ENCODE measurements at regions not wholly inside any gene's neighbourhood (a gene's known extent, or its start where the extent isn't known, plus 50 kb on each side); places are given as distances from the start of the nearest gene placed in this dataset.

GRCh38 chr2:57981083-57981768 lies 65.4 kb upstream of the VRK2 start:
- DNase-seq = no peak
- TF ChIP-seq, protein P1, sequence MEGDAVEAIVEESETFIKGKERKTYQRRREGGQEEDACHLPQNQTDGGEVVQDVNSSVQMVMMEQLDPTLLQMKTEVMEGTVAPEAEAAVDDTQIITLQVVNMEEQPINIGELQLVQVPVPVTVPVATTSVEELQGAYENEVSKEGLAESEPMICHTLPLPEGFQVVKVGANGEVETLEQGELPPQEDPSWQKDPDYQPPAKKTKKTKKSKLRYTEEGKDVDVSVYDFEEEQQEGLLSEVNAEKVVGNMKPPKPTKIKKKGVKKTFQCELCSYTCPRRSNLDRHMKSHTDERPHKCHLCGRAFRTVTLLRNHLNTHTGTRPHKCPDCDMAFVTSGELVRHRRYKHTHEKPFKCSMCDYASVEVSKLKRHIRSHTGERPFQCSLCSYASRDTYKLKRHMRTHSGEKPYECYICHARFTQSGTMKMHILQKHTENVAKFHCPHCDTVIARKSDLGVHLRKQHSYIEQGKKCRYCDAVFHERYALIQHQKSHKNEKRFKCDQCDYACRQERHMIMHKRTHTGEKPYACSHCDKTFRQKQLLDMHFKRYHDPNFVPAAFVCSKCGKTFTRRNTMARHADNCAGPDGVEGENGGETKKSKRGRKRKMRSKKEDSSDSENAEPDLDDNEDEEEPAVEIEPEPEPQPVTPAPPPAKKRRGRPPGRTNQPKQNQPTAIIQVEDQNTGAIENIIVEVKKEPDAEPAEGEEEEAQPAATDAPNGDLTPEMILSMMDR (IDR thresholded peaks at IDR 0.05) = no peak
- H3K4me3 ChIP-seq = no peak overlapping the region
- no peaks in the 10 kb centered on the region for H3K36me3 ChIP-seq (ENCODE audit: insufficient read depth in 1 of 2, low read depth in 1 of 2)
- H3K27ac ChIP-seq = no peak overlapping the region
- no peaks in the 10 kb centered on the region for H3K9me3 ChIP-seq
- 64 to 75% (median 72%) methylated on average over 1 of the region's 1 CpG for WGBS, 3 donors
- intact Hi-C loops (cut with DNase I) = no loop called here
- no peak for ATAC-seq
- H3K4me1 ChIP-seq = no peaks in the 10 kb centered on the region
- no peaks in the 10 kb centered on the region for H3K27me3 ChIP-seq (ENCODE audit: insufficient read depth in 3 of 3, low read length in 2 of 3)

GRCh38 chr2:57987835-57988573 lies 58.6 kb upstream of the VRK2 start:
- no peaks in the 10 kb centered on the region for H3K36me3 ChIP-seq (ENCODE audit: insufficient read depth in 1 of 2, low read depth in 1 of 2)
- TF ChIP-seq, protein P1 (IDR thresholded peaks at IDR 0.05) = no peak
- H3K9me3 ChIP-seq = no peaks in the 10 kb centered on the region
- no peak overlapping the region for H3K4me3 ChIP-seq
- no peaks in the 10 kb centered on the region for H3K27me3 ChIP-seq (ENCODE audit: insufficient read depth in 3 of 3, low read length in 2 of 3)
- ATAC-seq = no peak
- no peaks in the 10 kb centered on the region for H3K4me1 ChIP-seq
- DNase-seq = no peak
- intact Hi-C loops (cut with DNase I) = no loop called here
- H3K27ac ChIP-seq = no peak overlapping the region

DNA sequence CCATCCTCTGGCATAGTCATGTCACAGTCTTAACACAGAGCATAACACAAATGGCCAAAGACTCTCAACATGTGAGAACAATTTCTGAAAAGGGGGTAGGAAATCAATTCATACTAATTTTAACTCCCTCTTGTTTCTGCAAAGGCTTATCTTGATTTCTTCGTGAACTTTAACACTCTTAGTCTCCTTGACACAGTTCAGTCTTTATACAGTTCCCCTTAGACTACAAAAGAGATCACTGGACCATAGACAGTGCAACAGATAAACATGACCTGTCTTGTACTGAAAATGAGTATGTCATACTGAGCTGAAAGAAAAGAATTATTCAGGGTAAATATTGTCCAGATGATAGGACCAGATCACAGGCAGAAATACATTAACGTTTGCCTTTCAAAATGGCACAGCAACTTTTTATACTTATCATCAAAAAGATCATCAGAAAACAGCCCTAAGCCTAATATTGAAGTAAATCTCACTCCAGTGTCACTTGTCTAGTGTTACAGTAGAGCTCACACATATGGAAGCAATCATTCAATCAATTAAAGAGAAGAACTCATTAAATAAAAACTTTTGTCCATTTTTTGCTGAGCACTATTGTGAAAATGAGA lies 56.4 kb upstream of the VRK2 start:
- H3K4me3 ChIP-seq = no peak overlapping the region
- no peaks in the 10 kb centered on the region for H3K4me1 ChIP-seq
- no peaks in the 10 kb centered on the region for H3K36me3 ChIP-seq (ENCODE audit: insufficient read depth in 1 of 2, low read depth in 1 of 2)
- H3K9me3 ChIP-seq = no peaks in the 10 kb centered on the region
- ATAC-seq (no peak), DNase-seq (no peak)
- 62 to 77% (median 68%) methylated on average over 2 of the region's 2 CpGs for WGBS, 3 donors
- intact Hi-C loops (cut with DNase I) = no loop called here
- no peak overlapping the region for H3K27ac ChIP-seq
- TF ChIP-seq, protein P1 (IDR thresholded peaks at IDR 0.05) = no peak
- no peaks in the 10 kb centered on the region for H3K27me3 ChIP-seq (ENCODE audit: insufficient read depth in 3 of 3, low read length in 2 of 3)
